ENCODE measurements at regions not wholly inside any gene's neighbourhood (a gene's known extent, or its start where the extent isn't known, plus 50 kb on each side); places are given as distances from the start of the nearest gene placed in this dataset.
"Not testable (repeated sequence)": the region's sequence is repeated elsewhere in the genome, so short reads cannot be mapped to it uniquely, and the experiment has no call there.

- DNase-seq: no peak
Observed at GRCh38 chr9:33695856-33696255, 99.5 kb upstream of the PRSS3 start.

- DNase-seq: no peak
Observed at GRCh38 chr9:33697171-33697570, 98.2 kb upstream of the PRSS3 start.

GRCh38 chr9:33698267-33698666, 97.1 kb upstream of the PRSS3 start:
- DNase-seq: no peak

- not testable (repeated sequence) for DNase-seq
Observed at GRCh38 chr9:33700940-33701339, 94.4 kb upstream of the PRSS3 start.

GRCh38 chr9:33703430-33704102, 91.8 kb upstream of the PRSS3 start:
- DNase-seq: no peak

GRCh38 chr9:33705440-33705839, 89.9 kb upstream of the PRSS3 start:
- DNase-seq: not testable (repeated sequence)

GRCh38 chr9:33708441-33708840, 86.9 kb upstream of the PRSS3 start:
- DNase-seq: no peak

- DNase-seq: no peak
Observed at GRCh38 chr9:33709269-33709668, 86.1 kb upstream of the PRSS3 start.

GRCh38 chr9:33711418-33711817, 83.9 kb upstream of the PRSS3 start:
- not testable (repeated sequence) for DNase-seq

GRCh38 chr9:33714989-33715388, 80.4 kb upstream of the PRSS3 start:
- DNase-seq: no peak

GRCh38 chr9:33718987-33719386, 76.4 kb upstream of the PRSS3 start:
- no peak for DNase-seq

GRCh38 chr9:33719581-33720374, 75.6 kb upstream of the PRSS3 start:
- DNase-seq: peak; percentile 35

GRCh38 chr9:33721674-33722358, 73.5 kb upstream of the PRSS3 start:
- peak; percentile 89 for DNase-seq

- DNase-seq: no peak
Observed at GRCh38 chr9:33722359-33722675, 73.0 kb upstream of the PRSS3 start.

- DNase-seq: no peak
Observed at GRCh38 chr9:33728613-33729012, 66.7 kb upstream of the PRSS3 start.

- no peak for DNase-seq
Observed at GRCh38 chr9:33731142-33731541, 64.2 kb upstream of the PRSS3 start.

- no peak for DNase-seq
Observed at GRCh38 chr9:33731625-33732024, 63.7 kb upstream of the PRSS3 start.

GRCh38 chr9:33734247-33734940, 61.0 kb upstream of the PRSS3 start:
- DNase-seq: not testable (repeated sequence)

- DNase-seq: not testable (repeated sequence)
Observed at GRCh38 chr9:33734941-33735835, 60.2 kb upstream of the PRSS3 start.

- no peak for DNase-seq
Observed at GRCh38 chr9:33737811-33738606, 57.4 kb upstream of the PRSS3 start.

- DNase-seq: no peak
Observed at GRCh38 chr9:33739398-33739797, 56.0 kb upstream of the PRSS3 start.

All from stimulated activated CD4-positive, alpha-beta T cell treated with anti-CD3 and anti-CD28 coated beads, Interleukin-4, amount 100 ng/mL, for 24 hours (primary cell).